NCI-H1105 (cell line): ENCODE measurements at regions not wholly inside any gene's neighbourhood (a gene's known extent, or its start where the extent isn't known, plus 50 kb on each side); places are given as distances from the start of the nearest gene placed in this dataset.

Source experiments
- DNase-seq: peaks from one replicate; lab custom pipeline; 2025; lab: John Stamatoyannopoulos, UW

- no peak for DNase-seq
Measured at GRCh38 chr3:187931101-187931500, 185.8 kb upstream of the BCL6 start.

- no peak for DNase-seq
Measured at GRCh38 chr3:187931770-187932278, 186.6 kb upstream of the BCL6 start.

GRCh38 chr3:187932530-187932929 is 187.3 kb upstream of the BCL6 start:
- no peak for DNase-seq

DNA sequence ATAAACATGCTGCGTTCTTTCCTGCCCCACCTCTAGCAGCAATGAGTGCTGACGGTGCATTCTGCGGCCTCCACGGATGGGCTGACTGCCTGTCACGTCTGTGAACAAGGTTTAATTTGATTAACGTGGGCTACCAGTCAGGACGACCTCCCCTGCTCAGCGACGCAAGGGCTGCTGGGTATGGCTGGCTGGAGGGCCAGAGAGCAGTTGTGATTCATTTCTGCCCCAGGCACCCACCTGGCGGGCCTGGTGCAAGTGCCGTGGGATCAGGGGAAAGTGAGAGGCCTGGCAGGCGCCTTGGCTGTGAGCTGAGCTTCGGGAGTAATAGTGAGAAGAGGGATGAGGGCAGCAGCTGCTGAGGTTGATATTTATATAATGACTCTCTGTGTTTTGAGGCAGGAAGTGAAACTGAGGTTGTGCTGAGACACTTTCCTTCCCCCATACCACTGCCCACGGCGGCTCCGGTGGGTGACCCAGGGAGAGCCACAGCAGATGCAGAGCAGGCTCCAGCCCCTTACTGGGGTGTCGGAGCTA is 190.4 kb upstream of the BCL6 start:
- no peak for DNase-seq

- DNase-seq = no peak
Measured at GRCh38 chr3:187936676-187937075, 191.4 kb upstream of the BCL6 start.

- no peak for DNase-seq
Measured at GRCh38 chr3:187939891-187940290, 194.6 kb upstream of the BCL6 start.

DNA sequence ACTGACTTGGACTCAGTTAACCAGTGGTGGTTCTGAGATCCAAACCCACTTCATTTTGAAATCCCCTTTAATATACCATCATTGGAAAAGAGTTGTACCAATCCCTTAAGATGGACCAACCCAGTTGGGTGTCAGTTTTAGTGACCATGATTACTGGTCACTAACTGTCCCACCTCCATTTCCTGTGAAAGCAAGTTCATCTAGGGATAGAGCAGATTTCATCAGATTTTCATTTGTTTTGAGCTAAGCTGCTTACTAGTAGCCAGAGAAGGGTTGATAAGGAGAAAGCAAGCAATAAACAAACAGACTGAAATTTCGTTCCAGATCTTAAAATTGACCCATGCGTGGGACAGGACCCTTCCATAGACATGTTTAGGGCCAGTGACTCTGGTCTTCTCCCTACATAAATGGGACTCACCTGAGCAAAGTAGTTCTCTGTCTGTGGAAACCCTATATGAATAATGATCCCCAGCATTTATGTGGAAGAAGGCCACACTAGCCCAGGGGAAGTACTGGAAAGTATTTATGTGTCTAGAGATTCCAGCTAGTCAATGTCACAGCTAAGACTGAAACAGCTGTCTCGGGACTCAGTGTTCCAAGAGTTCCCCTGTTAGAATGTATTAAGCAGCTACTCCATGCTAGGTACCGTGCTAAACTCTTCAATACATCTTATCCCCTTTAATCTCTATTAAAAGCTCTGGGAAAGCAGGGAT is 196.0 kb upstream of the BCL6 start:
- no peak for DNase-seq

- DNase-seq = no peak
Measured at GRCh38 chr3:187941848-187942194, 196.6 kb upstream of the BCL6 start.

DNA sequence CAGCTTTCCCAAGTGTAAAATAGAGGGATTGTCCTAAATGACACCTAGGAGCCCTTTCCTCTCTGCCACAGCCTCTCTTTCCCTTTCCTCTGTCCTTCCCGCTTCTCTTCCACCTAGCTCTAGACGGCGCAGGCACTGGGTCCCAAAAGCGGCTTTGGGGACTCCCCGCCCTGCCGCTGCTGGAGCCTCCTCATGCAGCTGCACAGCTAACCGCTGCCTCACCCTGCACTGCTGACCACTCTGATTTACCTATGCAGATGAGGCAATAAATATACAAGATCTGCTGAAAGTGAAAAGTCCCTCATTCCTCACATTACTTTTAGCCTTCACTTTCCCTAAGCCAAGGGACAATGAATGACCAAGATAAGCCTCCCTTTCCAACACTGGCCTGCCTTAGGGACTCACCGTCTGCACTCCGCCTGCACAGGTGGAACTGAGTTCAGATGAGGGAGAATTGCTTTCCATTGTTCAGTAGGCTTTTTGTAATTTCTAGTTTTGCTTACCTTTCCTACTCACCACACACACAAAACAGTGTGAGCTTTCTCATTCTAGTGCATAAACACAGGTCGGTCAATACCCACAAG is 197.5 kb upstream of the BCL6 start:
- no peak for DNase-seq

GRCh38 chr3:187943677-187944389 is 198.6 kb upstream of the BCL6 start:
- no peak for DNase-seq

DNA sequence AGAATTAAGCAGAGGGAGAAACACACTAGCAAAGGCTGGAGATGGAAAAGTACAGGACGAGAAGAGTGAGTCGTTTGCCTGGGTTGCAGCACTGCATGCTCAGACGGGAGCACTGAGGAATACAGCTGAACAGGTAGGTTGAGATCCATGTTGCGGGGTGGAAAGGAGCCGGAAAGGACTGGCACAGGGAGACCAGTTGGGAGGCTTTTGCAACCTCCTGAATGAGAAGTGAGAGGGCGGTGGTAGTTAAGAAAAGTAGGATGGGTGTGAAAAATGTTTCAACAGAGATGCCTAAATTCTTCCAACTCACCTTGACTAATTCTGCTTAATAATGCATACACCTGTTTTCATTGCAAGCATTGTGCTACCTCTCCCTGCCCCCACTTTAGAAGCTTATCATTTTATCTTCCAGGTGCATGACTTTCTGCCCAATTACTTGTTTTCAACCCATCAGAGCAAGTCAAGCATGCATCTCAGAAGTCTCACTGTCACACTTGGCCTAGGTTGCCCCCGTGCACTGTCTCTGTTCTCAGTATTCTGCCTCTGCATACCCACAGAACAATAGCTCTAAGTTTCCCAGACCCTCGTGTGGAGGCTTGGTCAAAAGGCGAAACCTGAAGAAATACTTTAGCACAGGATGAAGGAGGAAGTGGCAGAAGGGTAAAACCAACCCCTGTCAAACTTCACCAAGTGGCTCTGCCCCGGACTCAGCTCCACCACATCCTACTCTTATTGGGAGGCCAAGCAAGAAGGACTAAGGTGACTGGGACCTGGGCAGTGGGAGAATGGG is 199.3 kb upstream of the BCL6 start:
- no peak for DNase-seq

- DNase-seq = no peak
Measured at GRCh38 chr3:187945374-187945773, 200.1 kb upstream of the BCL6 start.

DNA sequence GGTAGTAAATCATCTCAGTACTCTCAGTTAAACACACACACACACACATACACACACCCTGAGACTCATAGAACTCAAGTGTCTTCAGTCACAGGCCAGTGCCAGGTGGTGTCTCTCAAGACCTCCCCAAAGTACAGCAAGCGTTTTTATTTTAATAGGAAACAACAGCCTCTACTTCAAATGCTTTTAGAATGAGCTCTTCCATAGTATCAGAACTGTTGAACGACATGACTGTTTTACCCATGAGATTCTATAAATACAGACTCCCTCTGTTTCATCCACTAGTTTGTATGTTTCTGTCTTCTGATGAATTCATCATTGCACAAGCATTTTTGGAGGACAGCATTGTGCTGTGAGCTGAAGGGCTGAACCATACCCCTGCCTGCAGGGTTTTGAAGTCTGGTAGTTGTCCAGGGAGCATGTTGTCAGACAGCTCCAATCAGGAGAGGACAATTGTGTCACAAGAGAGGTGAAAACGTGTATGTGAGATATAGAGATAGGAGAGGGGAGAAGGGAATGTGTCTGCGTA is 201.0 kb upstream of the BCL6 start:
- DNase-seq = no peak

GRCh38 chr3:187946981-187947380 is 201.7 kb upstream of the BCL6 start:
- no peak for DNase-seq

GRCh38 chr3:187947927-187948682 is 202.8 kb upstream of the BCL6 start:
- no peak for DNase-seq

GRCh38 chr3:187949093-187949820 is 204.0 kb upstream of the BCL6 start:
- DNase-seq = no peak

DNA sequence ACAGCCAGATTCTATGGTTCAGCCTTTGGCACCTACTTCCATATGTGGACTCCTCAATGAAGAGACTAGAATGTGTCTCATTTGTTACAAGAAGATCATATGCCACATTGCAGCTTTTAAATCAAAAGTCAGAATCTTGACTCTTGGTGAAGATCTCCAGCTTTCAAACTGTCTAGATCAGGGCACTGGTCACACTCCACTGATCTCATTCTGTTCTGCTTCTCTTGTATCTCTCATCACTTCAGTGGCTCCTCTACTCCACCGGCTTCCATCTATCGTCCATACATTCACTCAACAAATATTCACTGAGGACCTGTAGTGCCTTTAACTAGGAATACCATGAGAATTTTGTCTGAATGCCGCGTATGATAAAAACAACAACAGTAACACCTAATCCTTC is 203.3 kb upstream of the LPP start:
- DNase-seq = no peak

DNA sequence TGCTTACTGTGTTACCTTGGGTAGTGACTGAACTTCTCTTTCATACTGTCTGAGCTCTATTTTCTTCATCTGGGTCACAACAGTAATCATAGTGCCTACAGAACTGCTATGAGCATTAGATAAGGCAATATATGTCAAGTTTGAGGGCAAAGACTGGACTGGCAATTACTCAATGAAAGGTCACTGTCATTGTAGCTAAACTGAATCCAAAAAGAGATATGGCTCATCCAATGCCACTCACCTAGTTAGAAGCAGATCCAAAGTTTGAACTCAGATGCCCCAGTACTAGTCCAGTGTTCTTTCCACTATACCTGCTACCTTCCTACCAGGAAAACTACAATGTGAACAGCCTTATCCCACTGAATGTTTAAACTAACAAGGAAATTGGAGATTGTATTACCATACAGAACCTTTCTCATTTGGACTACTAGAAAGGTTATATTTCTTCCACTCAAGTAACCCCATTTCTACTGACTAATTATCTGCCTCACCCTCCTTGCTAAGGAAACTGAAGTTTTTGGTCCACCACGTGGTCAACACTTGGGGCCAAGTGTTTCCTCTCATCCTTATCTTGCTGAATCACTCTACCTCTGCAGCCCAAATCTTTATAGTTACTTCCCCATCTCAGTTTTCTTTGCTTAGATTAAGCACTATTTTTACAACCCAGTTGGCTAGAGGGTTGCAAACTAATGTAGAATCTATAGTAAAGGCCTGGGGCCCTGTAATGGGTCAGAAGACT is 202.3 kb upstream of the LPP start:
- DNase-seq = no peak

- no peak for DNase-seq
Measured at GRCh38 chr3:187952849-187953248, 201.1 kb upstream of the LPP start.

- DNase-seq = no peak
Measured at GRCh38 chr3:187954516-187954872, 199.5 kb upstream of the LPP start.
